ENCODE measurements at regions not wholly inside any gene's neighbourhood (a gene's known extent, or its start where the extent isn't known, plus 50 kb on each side); places are given as distances from the start of the nearest gene placed in this dataset.
"Not testable (repeated sequence)": the region's sequence is repeated elsewhere in the genome, so short reads cannot be mapped to it uniquely, and the experiment has no call there.

DNA sequence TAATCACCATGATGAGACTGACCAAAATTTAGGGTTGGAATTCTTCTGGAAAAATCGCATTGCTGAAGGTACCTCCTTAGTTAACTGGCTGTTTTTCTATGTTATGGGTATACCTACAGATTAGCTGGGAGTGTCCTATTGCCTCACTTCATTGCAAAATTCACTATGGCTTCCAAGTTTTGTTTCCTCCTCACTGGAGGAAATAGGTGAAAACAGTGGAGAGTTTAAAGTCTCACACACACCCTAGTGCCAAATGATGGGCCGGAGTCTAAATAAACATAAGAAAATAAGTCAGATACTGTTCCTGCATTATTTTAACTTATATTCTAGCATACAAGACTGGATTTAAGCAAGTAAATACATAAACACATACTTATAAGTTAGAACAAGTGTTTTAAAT lies 98.2 kb downstream of the AHR start:
- DNase-seq (ENCODE audit: low read depth in 2 of 2): no peak

DNA sequence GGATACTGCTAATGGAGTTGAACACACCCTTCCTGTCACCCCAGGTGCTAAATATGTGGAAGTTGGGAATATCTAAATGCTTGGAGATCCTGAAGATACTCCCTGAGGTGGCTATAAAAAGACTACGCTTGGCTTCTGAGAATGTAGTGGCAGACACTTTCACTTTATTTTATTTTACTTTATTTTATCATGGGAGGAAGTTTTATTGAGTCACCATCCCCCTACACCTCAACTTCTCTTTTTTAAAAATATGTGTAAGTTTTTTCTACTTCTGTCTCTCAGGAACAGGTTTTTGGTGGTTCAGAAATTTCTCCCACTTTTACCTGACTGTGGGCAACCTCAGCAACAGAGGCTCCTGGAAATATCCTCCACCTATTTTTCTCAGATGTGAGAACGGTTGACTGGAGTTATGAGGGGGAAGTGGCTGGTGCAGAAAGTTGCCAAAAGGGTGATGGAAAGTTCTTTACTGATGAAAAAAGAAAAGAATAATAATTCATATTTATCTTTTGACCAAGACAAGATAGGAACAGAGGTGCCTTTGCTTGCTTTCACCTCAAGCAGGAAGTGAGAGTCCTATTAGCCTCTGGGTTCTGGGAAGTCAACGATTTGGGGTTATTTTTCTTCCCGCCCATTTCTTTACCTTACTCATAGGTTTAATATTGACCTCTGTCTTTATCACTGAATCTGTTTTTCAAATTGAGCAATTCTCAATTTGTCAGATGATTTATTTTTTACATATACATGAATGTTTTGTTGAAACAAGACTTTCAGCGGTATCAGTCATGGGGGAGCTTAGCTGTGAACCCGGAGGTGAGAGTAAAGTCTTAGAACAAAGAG lies 103.6 kb downstream of the AHR start:
- no peak for DNase-seq (ENCODE audit: low read depth in 2 of 2)

DNA sequence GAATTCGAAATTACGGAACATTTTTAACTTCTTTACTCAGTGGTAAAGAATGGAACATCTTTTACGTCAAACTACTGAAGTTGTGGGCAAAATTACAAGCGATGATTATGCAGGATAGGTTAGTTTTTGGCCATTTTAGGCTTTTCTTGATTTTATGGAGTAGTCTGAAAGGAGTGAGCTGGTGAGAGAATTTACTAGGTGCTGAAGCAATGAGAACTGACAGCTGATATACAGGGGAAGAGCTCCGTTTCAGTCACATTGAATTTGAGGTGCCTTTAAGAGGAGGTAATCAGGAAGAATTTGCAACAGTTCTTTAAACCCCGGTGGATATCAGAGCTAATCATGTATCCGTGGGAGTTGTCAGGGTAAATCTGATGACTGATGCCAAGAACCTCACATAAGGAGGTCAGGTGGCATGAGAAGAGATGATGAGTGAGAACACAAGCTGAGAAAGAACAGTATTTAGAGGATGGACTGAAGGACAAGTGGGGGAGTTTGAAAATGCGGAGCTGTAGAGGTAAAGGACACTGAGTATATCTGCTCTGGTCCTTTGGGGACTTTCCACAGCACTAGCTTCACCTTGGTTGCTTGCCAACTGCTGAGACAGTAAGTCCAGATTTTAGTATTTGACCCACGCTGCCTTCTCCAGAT lies 104.3 kb downstream of the AHR start:
- no peak for DNase-seq (ENCODE audit: low read depth in 2 of 2)

DNA sequence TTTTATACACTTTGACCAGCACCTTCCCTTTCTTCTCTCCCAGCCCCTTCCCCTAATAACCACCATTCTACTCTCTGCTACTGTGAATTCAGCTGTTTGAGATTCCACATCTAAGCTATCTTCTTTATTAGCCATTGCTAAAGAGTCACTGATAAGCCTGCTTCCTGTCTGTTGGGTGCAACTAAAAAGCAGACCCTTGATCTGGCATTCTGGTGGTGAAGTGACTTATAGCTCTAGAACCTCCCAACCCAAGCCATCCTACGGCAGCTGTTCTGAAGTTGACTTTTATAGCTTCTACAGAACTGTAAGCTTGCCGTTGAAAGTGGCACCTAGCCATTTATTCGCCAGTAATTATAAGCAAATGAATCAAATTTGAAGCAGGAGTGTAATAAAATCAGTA lies 105.6 kb downstream of the AHR start:
- no peak for DNase-seq (ENCODE audit: low read depth in 2 of 2)

DNA sequence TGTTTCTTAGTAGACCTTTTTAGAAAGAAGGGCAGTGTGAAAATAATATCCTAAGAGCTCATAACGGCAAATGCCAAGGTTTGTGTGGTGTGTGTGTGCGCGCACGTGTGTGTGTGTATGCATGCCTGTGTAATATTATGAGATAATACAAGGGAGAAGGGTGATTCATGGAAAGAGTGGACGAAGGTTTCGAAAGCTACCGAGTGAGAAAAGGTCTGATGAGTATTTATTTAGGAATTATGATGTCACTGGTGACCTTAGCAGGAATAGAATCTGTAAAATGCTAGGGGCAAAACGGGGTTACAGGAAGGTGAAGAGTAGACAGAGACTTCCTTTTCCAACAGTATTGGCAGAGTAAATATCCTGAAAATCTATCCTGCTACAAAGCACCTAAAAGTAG lies 107.3 kb downstream of the AHR start:
- DNase-seq (ENCODE audit: low read depth in 2 of 2): no peak

DNA sequence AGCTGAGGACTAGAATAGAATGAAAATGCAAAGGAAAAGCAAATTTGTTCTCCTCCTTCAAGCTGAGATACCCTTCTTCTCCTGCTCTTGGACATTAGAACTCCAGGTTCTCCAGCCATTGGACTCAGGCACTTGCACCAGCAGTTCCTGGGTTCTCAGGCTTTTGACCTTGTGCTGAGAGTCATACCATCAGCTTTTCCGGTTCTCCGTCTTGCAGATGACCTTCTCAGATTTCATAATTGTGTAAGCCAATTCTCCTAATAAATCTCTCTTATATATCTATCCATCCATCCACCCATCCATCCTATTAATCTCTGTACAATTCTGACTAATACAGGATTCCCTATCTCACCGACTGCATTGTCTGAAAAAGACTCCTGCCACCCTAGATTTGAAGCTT lies 108.3 kb downstream of the AHR start:
- DNase-seq (ENCODE audit: low read depth in 2 of 2): no peak

DNA sequence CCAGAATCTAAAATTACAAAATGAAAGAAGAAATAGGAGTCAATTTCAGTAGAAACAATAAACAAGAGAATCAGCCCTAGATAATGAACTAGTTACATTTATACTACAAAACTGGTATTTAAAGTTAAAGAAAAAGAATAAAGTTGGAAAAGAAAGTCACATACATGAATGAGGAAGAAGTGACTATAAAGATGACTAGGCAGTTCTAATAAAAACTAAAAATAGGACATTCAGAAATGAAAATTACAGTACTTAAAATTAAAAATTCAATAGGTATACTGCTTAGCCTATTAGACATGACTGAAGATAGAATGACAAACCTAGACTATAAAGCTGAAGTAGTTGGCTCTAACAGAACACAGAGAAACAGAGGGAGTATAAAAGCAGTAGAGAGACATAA lies 108.8 kb downstream of the AHR start:
- no peak for DNase-seq (ENCODE audit: low read depth in 2 of 2)

DNA sequence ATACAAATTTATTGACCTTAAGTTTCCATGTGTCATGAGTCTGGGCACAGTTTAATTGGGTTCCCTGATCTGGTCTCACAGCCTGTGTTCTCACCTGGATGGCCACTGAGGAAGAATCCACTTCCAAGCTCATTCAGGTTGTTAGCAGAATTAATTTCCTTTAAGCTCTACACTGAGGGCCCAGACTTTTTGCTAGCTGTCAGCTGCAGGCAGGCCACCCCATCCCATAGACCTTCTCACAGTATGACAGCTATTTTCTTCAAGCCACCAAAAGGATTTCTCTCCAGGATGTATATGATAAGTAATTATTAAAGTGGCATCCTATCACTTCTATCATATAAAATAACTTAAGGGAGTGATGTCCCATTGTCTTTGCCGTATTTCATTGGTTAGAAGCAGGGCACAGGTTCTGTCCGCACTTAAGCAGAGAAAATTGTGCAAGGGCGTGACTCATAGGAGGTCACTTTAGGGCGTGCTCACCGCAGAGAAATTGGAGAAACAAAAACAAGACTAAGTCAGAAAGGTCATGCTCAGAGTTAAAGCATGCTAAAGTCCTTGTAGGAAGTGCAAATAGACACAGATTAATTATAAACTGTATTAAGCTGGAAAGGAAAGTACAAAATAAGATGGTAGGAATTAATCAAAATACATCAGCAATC lies 109.9 kb downstream of the AHR start:
- DNase-seq (ENCODE audit: low read depth in 2 of 2): no peak

DNA sequence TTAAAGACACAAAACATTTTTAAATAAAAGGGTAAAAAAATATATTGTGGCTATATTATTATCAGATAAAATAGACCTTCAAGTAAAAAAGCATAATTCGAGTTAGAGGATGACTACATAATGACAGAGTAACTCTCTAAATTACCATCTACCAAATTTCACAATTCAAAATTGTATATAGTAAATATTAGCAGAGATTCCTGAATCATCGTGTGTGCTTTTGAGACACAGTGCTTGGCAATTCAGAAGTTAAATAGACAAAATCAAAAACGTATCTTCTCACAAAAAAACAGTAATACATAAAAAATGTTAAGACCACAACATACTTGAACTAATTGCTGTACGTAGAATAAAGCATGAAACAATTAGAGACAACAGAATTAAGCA lies 110.4 kb downstream of the AHR start:
- DNase-seq (ENCODE audit: low read depth in 2 of 2): no peak

DNA sequence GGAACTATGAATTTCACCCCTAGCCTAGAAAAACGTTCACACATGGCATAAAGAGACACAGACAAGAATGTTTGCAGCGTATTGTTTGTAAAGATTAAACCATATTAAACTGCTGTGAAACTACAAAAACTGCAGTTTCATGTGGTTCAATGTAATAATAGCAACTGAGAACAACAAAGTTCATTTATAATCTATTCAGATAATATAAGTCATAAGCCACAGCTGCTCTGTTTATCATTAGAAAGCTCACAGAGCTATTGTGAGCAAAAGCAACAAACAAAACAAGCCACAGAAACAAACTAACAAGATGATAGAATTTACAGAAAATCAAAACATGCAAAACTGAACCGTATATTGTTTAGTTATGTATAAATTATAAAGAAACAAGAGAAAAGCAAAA lies 113.5 kb downstream of the AHR start:
- no peak for DNase-seq (ENCODE audit: low read depth in 2 of 2)

DNA sequence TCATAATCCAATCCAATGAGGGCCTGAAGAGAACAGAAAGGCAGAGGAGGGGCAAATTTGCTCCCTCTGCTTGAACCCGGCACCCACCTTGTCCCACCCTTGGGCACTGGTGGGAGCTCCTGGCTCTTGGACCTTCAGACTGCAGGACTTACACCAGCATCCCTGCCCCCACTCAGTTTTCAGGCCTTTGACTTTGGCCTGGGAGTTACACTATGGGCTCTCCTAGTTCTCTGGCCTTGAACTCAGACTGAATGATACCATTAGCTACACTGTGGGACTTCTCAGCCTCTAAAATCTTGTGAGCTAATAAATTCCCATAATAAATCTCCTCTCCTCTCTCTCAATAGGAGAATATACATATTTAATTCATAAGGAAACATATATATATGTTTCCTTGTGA lies 114.4 kb downstream of the AHR start:
- no peak for DNase-seq (ENCODE audit: low read depth in 2 of 2)

DNA sequence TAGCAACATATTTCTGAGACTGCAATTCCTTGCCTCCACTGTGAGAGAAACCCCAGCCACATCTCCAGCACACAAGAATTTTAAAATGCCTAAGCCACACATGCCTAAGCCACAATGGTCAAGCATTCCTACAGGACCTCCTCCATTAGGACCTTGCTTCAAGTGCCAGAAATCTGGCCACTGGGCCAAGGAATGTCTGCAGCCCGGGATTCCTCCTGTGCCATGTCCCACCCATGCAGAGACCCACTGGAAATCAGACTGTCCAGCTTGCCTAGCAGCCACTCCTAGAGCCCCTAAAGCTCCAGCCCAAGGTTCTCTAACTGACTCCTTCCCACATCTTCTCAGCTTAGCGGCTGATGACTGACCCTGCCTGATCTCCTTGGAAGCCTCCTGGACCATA lies 117.5 kb downstream of the AHR start:
- no peak for DNase-seq (ENCODE audit: low read depth in 2 of 2)

DNA sequence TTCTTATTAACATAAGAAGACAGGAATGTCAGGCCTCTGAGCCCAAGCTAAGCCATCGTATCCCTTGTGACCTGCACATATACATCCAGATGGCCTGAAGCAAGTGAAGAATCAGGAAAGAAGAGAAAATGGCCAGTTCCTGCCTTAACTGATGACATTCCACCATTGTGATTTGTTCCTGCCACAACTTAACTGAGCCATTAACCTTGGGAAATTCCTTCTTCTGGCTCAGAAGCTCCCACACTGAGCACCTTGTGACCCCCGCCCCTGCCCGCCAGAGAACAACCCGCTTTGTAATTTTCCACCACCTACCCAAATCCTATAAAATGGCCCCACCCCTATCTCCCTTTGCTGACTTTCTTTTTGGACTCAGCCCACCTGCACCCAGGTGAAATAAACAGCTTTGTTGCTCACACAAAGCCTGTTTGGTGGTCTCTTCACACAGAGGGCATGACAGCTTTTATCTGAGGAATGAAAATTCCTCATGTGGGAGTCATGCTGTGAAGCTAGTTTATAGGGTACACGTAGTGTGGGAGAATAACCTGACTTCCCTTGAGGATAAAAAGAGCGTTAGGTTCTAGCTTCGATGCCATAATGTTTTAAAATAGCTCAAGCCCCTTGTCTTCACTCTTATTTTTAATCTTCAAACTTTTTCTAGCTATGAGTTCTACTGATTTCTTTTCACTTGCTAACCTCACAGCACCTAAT lies 122.0 kb downstream of the AHR start:
- not testable (repeated sequence) for DNase-seq (ENCODE audit: low read depth in 2 of 2)

DNA sequence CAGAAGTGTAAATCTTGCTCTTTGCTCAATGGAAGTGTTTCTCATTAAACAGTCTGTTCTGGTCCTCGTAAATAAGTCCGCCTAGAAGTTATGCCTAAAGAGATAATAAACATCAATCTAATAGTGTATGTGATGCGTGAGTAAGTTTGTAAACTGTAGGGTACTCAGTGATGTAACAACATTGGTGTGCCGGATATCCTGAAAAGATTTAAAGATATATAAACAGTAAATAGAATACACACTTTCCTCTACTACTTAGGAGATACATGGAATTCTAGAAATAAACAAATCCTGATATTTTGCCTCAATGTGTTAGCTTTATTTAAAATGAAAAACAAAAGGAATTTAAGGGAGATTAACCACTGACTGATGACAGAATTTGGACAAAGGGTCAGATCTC lies 123.5 kb downstream of the AHR start:
- no peak for DNase-seq (ENCODE audit: low read depth in 2 of 2)

DNA sequence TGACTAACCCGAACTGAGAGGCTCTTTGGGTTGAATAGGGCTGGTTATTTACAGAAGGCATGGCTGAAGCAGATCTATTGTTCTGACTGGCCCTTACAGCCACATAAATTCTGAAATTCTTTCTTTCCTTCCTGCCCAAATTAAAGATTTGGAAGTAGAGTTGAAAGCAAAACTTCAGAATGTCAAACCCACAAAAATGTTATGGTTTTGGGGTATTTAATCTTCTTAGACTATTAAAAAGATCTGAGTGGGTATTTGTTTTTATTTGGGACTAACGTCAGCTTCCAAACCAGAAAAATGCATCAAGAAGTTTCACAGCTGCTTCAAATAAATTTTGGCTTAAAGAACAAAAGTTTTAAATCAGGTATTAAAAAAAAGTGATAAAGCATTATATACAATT lies 124.5 kb downstream of the AHR start:
- no peak for DNase-seq (ENCODE audit: low read depth in 2 of 2)

DNA sequence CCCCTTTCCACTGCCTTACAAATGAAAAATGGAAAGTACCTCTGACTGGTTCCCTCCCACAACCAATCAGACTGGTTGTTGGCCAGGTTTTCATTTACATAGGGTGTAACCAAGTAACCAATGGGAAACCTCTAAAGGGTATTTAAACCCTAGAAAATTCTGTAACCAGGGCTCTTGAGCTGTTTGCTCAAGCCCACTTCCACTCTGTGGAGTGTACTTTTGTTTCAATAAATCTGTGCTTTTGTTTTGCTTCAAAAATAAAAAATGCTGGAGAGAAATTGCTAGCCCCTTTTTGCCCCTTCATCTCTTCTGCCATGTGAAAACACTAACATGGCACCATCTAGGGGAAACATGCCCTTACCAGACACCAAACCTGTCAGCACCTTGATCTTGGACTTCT lies 129.5 kb downstream of the AHR start:
- DNase-seq (ENCODE audit: low read depth in 2 of 2): no peak

DNA sequence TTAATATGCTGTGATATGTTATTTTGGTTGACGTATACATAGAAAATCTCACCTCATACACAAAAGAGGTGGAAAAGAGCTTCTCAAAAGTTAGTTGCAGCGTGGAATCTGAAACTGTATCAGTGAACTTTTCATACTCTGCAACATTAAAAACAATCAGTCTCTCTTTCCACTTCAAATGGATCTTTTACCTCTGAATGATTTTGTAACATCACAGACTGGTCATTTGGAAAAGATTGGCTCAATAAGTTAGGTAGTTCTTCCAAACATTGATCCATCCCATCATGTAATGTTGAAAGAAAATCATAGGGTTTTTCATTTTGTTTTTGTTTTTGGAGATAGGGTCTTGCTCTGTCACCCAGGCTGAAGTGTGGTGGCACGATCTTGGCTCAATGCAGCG lies 131.1 kb downstream of the AHR start:
- DNase-seq (ENCODE audit: low read depth in 2 of 2): no peak

DNA sequence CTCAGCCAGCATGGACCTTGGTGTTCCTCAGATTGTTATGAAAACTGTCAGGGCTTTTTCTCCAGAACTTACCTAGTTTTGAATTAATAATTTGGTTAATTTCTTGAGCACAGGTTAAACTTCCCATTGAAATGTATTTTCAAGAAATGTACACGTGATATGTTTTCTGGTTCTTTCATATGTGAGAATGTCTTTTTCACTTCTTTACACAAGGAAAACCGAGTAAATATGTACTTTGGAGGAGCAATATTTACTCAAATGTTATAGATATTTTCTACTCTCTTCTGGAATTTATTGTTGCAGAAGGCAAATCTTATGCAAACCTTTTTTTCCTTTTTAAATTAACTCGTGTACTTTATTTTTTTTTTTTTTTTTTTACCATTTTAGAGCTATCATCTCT lies 134.3 kb downstream of the AHR start:
- no peak for DNase-seq (ENCODE audit: low read depth in 2 of 2)

DNA sequence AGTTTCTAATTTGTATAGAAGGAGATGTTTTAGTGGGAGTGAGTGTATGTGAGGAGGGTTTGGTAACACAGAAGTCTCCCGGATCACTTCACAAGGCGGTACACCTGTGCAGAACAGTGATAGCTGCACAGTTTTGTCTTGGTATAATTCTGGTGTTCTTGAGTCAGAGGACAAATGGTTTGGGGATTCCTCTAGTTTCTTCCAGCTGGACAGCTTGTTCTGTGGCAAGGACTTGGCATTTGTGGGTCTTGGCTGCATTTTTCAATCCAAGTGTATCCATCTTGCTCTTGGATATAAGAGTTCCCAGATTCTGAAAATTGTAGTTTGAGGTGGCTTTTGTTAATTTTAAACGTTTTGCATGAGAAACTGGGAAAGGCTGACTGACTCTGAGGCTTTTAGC lies 135.7 kb downstream of the AHR start:
- DNase-seq (ENCODE audit: low read depth in 2 of 2): no peak

DNA sequence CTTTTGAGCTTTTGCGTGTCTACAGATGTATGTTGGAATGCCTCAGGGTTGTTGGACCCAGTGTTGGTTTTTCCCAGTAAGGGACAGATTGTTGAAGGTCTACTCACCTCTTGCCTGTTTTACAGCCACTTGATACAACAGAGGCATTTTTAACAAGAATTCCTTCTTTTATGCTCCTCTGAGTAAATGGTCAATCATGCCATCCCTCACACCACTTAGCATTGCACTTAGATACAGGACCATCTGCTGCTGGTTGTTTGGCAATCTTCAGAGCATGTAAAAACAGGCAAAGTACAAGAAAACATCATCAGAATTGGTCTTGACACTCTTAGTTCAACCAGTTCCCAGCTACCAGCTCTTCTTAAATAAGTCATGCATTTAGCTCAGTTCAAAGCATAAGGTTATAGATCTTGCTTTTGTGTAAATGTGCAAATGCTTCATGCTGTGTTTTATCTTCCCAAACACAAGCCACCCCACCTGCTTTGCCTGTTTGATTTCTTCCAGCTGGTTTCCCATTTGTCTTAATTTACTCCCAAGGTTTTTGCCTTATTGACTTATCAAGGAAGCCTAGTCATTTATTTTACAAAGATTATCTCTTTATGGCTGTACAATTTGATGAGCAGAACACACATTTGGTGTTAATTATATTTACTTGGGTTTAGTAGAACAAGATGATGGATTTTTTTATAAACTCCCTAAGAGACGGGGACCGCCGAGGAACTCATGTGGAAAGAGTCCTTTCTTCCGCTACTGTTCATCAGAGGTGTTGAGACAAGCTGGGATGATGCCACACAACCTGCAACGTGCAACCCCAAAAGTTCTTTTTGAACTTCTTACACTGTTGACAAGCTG lies 136.6 kb downstream of the AHR start:
- no peak for DNase-seq (ENCODE audit: low read depth in 2 of 2)

DNA sequence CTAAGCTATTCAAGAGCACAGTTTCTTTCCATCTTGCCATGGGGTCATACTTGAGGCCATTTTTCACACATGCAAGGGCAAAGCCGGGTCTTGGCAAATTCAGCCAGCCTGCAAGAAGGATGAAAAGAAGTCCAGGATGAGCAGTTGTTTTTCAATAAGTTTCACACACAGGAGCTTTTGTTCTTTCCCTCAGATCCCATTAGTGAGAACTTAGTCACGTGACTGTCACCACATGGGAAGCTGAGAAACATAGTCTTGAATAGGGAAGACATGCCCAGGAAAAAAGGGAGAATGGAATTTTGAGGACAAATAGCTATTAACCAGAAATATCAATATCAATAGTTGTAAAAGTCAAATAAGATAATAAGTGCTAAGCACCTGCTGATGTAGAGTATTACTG lies 137.7 kb downstream of the AHR start:
- DNase-seq (ENCODE audit: low read depth in 2 of 2): no peak

DNA sequence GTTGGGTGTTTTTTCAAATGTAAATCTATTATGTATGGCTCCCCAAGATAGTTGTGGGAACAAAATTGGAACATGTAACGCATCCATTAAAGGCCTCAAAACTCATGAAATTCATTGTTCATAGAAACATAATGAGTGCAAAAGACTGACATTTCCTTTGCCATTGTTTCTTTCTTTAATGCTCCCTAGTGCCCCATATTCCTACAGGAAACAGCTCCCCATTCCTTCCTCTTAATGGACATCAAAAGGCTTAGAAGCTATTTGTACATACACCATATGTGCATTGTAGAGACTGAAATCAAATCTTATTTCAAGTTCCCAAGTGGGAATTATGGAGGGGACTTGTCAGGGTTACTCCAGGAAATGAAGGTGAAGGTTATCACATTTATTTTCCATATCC lies 139.1 kb downstream of the AHR start:
- no peak for DNase-seq (ENCODE audit: low read depth in 2 of 2)
